NCI-H1105 treated with DMSO at 0.1 percent for 48 hours (cell line): ENCODE measurements at regions not wholly inside any gene's neighbourhood (a gene's known extent, or its start where the extent isn't known, plus 50 kb on each side); places are given as distances from the start of the nearest gene placed in this dataset.
"Not testable (repeated sequence)": the region's sequence is repeated elsewhere in the genome, so short reads cannot be mapped to it uniquely, and the experiment has no call there.

Source experiments
- DNase-seq: peaks from one replicate; lab custom pipeline; 2025; lab: John Stamatoyannopoulos, UW

DNA sequence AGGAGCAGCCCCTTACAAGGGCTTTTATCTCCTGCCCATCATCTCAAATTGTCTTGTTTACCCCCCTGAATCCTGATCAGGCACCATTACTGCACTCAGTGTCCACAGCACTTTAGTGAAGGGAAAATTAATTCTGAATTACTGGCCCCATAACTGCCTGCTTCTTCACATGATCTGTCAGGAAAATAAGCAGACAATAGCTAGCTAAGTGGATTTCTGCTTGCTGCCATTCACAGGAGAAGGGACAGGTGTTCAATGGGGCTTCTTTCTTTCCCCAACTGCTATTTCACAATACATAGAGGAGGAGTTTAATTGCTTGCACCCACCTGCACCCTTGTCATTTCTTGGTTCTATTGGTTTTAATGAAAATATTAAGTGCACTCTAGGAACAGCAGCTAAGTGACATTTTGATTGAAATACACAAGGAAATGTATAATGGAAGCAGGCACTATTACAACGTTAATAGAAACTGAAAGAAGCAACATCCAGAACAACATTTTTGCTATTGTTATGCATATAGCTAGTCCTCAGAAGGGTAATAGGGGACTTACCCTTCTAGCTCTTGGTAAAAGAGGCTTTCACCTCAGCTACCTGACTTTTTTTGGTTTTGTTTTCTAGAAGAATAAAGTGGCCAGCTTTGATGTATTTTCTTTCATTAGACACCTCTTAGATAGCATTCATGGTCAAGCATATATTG is 599.3 kb upstream of the TLE4 start:
- DNase-seq = peak; percentile 99

DNA sequence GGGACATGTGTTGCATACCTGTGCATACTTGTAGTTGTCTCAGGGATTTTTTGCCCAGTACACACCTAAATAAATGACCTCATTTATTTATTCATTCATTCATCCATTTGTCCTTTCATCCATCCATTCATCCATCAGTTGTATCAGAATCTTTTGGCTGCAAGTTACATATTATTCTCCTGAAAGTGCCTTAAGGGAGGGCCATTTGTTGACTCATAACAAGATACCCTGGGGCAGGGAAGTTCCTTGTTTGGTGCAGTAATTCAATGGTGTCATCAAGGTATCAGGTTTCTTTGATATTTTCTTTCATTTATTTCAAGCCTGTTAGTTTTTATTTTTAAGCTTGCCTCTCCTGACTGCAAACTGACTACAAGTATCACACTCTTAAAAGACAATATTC is 597.9 kb upstream of the TLE4 start:
- peak; percentile 8 for DNase-seq

DNA sequence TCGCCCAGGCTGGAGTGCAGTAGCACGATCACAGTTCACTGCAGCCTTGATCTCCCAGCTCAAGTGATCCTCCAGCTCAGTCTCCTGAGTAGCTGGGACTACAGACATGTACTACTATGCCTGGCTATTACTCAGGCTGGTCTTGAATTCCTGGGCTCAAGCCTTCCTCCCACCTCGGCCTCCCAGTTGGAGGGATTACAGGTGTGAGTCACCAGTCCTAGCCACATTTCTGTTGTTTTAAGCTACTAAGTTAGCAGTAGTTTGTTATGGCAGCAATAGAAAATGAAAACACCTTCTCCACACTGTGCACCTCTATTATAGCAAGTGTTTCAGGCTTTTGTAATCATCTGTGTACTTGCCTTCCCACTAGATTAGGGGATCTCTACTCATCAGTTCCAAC is 588.9 kb upstream of the TLE4 start:
- DNase-seq = no peak

DNA sequence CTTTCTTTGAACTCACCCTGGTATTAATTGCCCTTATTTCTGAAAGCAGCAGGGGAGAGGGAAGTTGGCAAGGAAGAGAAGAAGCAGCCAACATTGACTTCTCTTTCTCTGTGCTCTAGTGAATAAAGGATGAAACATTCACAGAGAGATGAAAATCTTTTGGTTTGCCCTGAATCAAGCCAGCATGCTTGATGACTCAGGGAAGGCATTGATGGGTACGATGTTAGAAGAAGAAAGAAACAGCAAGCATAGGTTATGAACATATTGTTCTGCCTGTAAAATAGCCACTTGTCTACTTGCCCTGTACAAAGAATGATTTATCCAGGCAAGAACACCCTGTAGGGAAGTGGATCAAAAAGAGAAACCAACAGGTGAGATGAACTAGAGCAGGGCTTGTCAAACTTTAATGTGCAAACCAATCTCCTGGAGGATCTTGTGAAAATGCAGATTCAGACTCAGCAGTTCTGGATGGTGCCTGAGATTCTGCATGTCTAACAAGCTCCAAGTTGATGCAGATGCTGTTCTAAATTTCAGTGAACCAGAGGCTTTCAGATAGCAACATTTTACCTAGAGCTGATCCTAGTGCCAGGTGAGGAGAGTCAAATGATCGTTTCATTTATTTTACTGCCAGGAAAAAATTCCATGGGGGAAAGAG is 586.6 kb upstream of the TLE4 start:
- DNase-seq = no peak

DNA sequence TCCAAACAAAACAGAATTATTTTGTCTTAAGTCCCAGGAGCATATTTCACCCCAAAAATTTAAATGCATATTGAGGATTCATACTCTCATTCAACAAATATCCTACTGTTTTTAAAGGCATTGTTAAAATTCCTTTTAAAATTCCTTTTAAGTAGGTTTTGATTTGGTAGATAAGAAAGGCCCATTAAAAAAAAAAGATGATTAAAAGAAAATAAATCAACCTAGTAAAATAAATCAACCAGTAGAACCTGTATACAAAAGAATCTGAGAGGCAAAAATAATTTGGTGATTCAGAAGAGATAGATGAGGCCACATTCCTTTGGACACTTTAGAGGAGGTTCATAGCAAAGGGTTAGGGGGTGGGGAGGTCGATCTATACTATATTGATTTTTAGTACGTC is 585.3 kb upstream of the TLE4 start:
- no peak for DNase-seq

DNA sequence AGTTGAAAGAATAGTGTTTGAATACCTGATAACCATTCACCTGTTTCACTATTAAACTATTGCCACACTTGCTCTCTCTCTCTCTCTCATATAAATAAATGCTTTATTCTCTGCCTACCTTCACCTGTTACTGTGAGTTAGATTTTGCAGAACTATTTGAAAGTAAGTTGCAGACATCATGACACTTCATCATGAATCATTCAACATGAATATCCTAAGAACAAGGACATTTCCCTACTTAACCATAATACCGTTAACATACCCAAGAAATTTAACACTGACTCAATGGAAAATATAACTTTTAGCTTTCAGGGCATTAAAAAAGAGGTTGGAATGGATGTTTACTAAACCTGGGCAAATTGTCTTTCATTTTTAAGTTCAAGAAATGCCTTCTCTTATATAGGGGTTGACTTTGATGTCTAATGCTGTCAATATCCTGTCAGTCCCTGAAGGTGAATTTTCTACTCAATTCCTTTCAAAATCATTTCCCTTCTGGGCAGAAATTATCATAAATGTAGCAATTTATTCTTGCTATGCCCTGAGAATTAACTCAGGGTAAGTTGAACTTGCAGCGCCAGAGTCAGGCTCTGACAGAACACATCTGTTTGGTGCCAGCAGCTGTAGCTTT is 582.6 kb upstream of the TLE4 start:
- no peak for DNase-seq

DNA sequence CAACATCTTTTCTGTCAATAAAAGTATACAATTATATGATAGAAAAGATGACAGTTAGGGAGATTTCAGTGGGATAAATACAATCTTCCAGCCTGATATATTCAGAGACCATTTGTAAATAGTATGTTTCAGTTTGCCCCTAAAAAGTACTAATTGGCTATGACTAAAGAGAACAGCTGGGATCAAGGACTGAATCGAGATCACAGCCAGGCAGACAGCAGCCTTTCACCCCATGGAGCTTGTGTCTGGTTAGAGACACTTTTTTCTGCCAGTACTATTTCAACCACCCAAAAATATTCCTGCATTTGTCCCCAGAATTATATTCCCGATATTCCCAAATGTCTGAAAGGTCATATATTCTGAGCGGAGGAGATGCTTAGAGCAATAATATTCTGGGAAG is 577.3 kb upstream of the TLE4 start:
- DNase-seq = no peak

DNA sequence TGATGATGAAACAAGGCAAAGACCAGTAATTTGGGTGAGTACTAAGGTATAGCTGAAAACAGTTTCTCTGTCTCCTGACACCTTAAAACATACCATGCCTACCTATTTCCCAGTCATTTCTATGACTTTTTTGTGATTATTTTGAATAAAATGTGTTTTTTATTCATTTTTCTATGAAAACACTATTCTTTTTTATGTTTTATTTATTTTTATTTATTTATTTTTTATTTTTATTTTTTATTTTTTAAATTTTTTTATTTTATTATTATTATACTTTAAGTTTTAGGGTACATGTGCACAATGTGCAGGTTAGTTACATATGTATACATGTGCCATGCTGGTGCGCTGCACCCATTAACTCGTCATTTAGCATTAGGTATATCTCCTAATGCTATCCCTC is 576.8 kb upstream of the TLE4 start:
- DNase-seq = not testable (repeated sequence)

DNA sequence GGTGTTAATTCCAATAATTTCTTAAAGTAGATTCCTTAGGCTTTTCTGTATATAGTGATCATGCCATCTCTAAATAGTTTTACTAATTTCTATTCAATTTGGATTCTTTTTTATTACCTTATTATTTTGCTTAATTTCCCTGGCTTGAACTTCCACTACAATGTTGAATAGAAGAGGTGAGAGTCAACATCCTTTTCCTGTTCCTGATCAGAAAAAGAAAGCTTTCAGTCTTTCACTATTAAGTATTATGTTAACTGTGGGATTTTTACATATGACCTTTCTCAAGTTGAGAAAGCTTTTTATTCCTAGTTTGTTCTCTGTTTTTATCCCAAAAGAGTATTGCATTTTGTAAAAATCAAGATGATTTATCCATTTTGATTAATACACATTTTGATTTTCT is 574.5 kb upstream of the TLE4 start:
- DNase-seq = no peak

DNA sequence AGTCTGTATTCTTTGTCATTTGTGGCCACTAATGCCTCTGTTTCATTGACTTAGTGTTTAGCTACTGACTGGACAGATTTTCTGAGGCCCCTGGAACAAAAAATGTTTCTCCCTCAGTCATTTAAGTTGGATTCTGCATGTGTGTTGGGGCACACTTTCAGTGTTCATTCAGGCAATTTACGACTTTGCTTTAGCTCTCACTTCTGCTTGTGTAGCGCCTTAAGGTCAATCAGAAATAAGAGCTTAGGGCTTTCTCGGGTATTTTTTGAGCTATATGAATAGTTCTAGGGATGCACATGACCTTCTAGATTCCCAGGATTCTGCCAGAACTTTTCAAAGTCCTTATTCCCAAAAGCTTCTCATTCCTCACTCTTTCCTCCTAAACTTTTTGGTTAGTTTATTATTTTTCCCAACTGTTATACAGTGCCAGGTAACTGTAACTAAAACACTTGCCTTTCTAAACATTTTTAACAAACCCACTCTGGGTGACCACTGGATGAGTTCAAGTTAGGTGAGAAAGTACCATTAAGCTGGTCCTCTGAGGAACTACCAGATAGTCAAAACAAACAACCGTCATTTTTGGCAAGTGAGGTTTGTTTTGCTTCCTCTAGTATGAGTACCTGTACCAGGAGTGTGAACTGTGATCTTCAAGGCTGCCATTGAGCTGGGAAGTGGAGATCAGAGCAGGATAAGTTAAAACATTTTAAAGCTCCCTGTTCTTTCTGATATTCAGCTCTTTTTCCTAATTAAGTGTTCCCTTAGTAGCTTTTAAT is 571.3 kb upstream of the TLE4 start:
- no peak for DNase-seq

DNA sequence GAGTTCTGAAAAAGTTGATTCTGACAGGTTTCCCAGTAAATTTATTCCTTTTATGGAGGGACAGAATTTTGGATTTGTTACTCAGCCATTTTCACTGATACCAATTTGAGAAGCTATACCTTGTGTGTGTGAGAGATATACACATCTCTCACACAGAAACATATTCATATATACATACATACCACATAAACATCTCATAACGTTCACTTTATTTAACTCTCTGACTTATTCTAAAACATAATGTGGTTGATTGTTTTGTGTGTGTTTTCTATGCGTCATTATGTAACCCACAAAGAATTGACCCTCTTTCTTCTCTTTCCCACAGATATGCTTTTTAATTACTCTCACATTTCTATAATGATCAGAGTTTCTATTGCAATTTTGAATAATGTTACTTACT is 570.8 kb upstream of the TLE4 start:
- no peak for DNase-seq

DNA sequence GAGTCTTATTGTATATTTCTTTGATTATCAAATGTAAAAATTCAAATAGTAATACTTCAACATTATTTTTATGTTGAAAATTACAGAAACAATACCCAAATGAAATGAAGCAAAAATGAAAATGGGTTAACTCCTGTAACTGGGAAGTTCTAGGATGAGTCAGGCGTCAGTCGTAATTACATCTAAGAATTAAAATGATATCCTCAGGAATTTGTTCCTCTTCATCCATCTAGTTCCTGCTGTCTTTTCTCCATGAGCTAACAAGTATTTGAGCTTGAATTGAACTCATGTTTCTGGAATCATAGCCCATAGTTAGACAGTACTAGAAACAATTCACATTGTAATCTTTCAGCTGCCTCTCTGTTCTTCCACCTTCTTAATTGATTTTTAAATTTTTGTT is 568.3 kb upstream of the TLE4 start:
- no peak for DNase-seq

DNA sequence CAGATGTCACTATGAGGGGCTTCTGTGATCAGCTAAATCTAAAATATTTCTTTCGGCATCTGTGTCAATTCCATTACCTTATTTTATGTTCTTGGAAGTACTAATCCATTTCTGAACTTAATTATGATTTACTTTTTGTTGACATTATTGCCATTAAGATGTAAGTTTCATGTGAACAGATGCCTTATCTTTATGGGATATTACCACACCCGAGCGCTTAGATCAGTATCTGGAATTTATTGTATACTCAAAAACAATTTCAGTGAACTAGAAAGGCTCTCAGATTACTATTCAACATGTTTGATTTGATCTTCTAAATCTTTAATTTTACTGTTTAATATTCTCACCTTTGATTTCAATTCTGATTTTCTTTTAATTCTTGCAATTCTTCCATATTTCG is 567.7 kb upstream of the TLE4 start:
- DNase-seq = no peak

DNA sequence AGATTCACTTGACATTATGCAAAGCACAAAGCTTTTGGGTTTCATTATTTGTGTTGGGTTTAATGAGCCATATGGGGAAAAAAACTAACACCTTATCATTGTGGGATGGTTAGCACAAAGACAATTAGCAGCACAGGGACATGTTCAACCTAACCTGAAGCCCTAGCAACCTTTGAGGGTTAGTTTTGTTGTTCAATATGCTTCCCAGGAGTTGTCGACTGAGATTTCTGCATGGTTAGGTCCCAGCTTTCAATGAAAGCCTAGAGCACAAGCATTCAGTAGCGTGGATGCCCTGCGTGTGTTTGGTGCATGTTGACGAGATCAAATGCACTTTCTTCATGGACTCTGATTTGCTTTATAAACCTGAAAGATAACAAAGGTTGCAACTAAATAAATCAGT is 565.2 kb upstream of the TLE4 start:
- DNase-seq = no peak

DNA sequence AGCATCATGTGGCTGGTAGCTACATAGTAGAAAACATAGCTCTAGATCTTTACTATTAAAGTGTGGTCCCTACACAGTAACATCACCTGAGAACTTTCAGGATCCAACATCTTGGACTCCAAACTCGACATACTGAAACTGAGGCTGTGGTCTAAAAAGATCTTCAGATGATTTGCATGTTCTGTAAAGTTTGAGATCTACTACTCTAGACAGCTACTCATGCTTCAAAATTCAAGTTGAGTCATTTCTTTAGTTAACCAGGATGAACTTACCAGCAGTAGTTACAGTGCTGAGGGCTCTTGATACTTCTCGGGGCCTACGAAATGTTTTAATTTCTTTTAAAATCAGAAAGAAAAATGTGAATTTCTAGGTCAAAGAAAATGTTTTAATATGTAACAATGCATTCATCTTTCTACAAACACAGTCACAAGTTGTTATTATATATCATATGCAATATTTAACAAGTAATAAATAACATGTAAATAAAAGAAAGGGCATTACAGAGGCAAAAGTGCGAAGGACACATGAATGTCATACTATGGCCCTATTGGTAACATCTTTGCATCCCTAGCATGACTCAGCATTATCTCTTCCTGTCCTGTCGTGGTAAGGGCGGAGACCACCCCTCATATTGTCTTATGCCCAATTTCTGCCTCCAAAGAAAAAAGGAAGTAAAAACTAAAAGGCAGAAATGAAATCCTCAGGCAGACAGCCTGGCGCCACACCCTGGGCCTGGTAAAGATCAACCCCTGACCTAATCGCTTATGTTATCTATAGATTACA is 563.9 kb upstream of the TLE4 start:
- DNase-seq = no peak

DNA sequence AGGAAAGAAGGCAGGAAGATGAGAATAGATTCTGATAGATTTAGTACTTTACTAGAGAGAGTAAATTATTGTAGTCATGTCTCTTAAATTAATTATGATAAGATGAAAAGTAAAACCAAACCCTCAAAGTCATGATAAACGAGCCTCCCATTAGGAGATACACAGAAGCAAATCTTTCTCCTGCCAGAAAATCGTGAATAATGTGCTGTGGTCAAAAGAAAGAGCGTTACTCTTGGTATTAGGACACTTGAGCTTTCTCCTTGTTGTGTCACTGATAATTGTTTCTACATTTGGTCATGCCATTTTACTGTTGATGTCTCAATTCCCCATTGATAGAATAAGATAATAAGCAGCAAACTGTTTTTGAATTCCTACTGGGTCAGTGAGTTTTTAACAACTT is 562.8 kb upstream of the TLE4 start:
- no peak for DNase-seq

DNA sequence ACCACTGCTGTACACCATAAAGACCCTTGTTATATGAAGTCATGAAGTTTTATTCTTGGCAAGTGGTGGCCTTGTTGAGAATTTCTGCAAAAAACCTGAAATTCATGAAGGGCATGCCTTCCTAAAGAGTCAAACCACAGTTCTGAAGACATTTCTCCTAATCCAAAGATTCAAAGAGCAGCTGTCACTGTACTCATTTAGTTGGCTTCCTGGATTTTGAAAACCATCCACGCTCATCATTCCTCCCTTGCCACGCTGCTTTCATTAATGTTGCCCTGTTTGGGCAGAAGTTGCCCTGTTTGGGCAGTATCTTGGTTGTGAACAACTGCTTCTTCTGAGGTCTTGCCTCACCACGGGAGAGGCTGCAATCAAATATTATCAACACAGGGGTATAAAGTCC is 560.3 kb upstream of the TLE4 start:
- DNase-seq = no peak

DNA sequence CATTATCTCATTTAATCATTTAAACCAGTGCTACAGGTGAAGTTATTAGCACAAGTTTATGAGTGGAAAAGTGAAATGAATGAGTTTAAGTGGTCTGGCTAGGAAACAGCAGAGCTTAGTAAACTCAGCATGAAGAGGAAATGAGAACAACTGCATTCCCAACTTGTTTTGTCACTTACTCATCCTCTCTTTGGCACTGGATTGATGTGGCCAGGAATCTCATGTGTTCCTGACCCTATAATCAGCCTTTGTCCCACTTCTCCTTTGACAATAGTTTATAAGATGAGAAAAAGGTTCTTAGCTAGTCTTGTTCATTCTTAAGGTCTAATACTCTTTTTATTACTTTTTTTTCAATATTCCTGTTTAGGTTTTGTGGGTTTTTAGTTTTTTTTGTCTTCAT is 559.2 kb upstream of the TLE4 start:
- no peak for DNase-seq

DNA sequence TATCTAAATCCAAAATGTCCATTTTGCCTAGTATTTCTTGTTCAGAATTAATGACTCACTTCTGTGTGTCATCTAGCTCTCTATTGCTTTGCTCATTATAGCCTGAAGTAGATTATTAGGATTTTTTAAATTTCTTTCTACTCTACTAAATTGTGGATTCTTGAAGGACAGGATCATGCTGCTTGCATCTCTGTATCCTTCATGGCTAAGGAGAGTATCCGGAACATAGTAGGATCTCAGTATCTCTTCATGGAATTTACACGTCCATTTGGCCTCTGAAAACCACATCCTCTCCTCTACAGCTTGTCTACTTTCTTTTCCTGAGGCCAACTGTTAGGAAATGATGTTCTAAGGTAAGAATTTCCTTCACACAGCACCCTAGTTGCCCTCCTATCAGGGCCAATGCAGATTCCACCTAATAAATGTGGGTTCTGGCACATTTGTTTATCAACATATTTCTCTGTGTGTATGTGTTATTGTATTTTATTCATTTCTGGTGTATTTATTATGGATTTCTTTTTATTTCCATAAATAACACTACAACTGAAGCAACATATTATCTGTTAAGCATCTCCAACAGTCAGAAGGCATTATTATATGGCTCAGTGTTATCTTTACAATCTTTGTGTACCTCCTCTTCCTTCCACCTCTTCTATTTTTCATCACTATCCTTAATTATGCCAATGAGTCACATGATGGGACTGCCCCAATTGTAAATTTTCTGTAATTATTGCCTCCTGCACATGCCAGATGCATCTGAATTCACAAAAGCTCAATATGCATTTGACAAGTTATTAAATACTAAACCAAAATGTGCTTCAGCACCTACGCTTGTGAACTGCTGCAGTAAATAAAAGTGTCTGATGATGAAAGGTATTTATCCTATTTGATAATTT is 557.8 kb upstream of the TLE4 start:
- DNase-seq = no peak

DNA sequence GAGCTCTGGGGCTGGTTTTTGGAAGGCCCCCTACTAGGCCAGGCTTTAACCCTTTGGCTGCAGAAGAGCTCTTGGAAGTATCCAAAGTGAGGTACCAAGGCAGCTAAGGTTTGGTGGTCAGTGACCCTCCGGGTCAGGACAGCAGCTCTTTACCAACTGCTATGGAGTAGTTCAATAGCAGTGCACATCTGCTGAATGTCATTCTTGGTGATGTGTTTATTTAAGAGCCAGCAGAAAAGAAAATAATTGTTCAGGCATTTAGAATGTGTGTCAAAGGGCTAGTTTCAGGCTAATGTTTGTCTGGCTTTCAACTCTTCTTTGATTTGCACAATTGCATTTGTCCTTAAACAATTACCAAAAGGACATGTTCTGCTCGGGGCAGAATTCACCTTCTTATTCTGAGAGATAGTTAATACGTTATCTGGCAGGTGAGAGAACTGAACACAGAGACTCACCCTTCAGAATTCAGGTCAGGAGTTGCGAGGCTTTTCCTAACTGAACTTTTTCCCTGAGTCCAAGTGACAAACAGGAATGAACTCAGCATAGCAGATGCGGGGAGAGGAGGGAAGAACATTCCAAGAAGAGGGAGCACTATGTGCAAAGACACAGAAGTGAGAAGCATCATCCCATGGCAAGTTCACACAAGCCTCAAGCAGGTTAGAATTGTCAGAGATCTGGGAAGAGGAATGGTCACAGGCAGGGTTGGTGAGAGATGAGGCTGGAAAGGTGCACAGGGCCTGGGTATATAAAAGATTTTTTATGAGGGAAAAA is 556.7 kb upstream of the TLE4 start:
- DNase-seq = no peak
